ENCODE measurements at regions not wholly inside any gene's neighbourhood (a gene's known extent, or its start where the extent isn't known, plus 50 kb on each side); places are given as distances from the start of the nearest gene placed in this dataset.

GRCh38 chr4:125828346-125828745 lies 513.6 kb downstream of the FAT4 start:
- Histone ChIP-seq H3K4me3 (ENCODE audit: low read depth, low read length) (no peak overlapping the region), H3K27me3 (ENCODE audit: insufficient read depth, low read depth, severe bottlenecking) (no peaks in the 10 kb centered on the region), H3K9me3 (ENCODE audit: severe bottlenecking) (no peaks in the 10 kb centered on the region), H3K27ac (no peak overlapping the region), H3K36me3 (no peaks in the 10 kb centered on the region)
- DNase-seq: no peak
- TF ChIP-seq, protein P1, sequence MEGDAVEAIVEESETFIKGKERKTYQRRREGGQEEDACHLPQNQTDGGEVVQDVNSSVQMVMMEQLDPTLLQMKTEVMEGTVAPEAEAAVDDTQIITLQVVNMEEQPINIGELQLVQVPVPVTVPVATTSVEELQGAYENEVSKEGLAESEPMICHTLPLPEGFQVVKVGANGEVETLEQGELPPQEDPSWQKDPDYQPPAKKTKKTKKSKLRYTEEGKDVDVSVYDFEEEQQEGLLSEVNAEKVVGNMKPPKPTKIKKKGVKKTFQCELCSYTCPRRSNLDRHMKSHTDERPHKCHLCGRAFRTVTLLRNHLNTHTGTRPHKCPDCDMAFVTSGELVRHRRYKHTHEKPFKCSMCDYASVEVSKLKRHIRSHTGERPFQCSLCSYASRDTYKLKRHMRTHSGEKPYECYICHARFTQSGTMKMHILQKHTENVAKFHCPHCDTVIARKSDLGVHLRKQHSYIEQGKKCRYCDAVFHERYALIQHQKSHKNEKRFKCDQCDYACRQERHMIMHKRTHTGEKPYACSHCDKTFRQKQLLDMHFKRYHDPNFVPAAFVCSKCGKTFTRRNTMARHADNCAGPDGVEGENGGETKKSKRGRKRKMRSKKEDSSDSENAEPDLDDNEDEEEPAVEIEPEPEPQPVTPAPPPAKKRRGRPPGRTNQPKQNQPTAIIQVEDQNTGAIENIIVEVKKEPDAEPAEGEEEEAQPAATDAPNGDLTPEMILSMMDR (IDR thresholded peaks at IDR 0.05; ENCODE audit: low read depth, low read length): no peak

- TF ChIP-seq, protein P1 (IDR thresholded peaks at IDR 0.05; ENCODE audit: low read depth, low read length): no peak
- Histone ChIP-seq H3K9me3 (ENCODE audit: severe bottlenecking) (no peaks in the 10 kb centered on the region), H3K27me3 (ENCODE audit: insufficient read depth, low read depth, severe bottlenecking) (no peaks in the 10 kb centered on the region), H3K27ac (no peak overlapping the region), H3K4me3 (ENCODE audit: low read depth, low read length) (no peak overlapping the region), H3K36me3 (no peaks in the 10 kb centered on the region)
- DNase-seq: no peak
These were observed 517.4 kb downstream of the FAT4 start for GRCh38 chr4:125832161-125832560.

DNA sequence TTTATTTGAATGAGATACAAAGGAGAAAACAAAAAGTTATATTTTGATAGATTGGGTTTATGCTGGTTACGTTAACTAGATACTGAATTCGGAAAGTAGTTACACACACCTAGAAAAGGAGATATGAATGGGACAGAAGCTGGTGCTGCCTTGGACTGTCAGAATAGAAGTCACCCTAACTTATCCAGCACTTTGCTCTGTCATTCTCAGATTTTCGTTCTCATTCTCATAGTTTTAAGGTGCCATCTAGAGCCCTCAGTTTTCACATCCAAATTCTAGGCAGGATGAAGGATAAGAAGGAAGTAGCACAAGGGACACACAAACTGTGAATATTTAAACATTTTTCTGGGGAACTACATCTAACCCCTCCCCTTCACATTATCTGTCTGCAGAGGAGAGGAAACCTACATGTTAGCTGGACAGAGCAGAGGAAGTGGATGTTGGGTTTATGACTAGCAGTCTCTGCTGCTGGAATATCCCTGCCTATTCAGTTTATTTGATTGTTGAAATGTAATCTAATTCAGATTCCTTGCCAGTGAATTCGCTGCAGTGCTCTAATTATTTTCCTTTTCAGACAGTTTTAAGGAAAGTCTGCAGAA lies 521.9 kb downstream of the FAT4 start:
- no peak for DNase-seq
- TF ChIP-seq, protein P1 (IDR thresholded peaks at IDR 0.05; ENCODE audit: low read depth, low read length): no peak
- Histone ChIP-seq H3K4me3 (ENCODE audit: low read depth, low read length) (no peak overlapping the region), H3K36me3 (no peaks in the 10 kb centered on the region), H3K27me3 (ENCODE audit: insufficient read depth, low read depth, severe bottlenecking) (no peaks in the 10 kb centered on the region), H3K9me3 (ENCODE audit: severe bottlenecking) (no peaks in the 10 kb centered on the region), H3K27ac (no peak overlapping the region)

GRCh38 chr4:125837493-125838201 lies 522.9 kb downstream of the FAT4 start:
- H3K36me3 ChIP-seq: no peaks in the 10 kb centered on the region
- H3K4me3 ChIP-seq (ENCODE audit: low read depth, low read length): no peak overlapping the region
- TF ChIP-seq, protein P1 (IDR thresholded peaks at IDR 0.05; ENCODE audit: low read depth, low read length): no peak
- no peaks in the 10 kb centered on the region for H3K9me3 ChIP-seq (ENCODE audit: severe bottlenecking)
- no peaks in the 10 kb centered on the region for H3K27me3 ChIP-seq (ENCODE audit: insufficient read depth, low read depth, severe bottlenecking)
- no peak overlapping the region for H3K27ac ChIP-seq
- no peak for DNase-seq

- Histone ChIP-seq H3K9me3 (ENCODE audit: severe bottlenecking) (no peaks in the 10 kb centered on the region), H3K4me3 (ENCODE audit: low read depth, low read length) (no peak overlapping the region), H3K27ac (no peak overlapping the region), H3K27me3 (ENCODE audit: insufficient read depth, low read depth, severe bottlenecking) (no peaks in the 10 kb centered on the region), H3K36me3 (no peaks in the 10 kb centered on the region)
- no peak for DNase-seq
- TF ChIP-seq, protein P1 (IDR thresholded peaks at IDR 0.05; ENCODE audit: low read depth, low read length): no peak
These were observed 523.4 kb downstream of the FAT4 start for GRCh38 chr4:125838202-125838601.
